ENCODE measurements at regions not wholly inside any gene's neighbourhood (a gene's known extent, or its start where the extent isn't known, plus 50 kb on each side); places are given as distances from the start of the nearest gene placed in this dataset.

GRCh38 chr5:112635276-112635675, 102.4 kb upstream of the APC start:
- H3K36me3 ChIP-seq (ENCODE audit: control insufficient read depth, insufficient read depth, low read length) = no peaks in the 10 kb centered on the region
- H3K9me3 ChIP-seq (ENCODE audit: control insufficient read depth, low read length) = no peaks in the 10 kb centered on the region
- H3K27me3 ChIP-seq (replicated peaks; ENCODE audit: control insufficient read depth, insufficient read depth, low read length, poor library complexity, severe bottlenecking) = no peaks in the 10 kb centered on the region
- no peak overlapping the region for H3K27ac ChIP-seq (ENCODE audit: insufficient read depth, low read length, poor library complexity, severe bottlenecking)
- H3K4me3 ChIP-seq (ENCODE audit: insufficient read depth, low read depth, low read length, poor library complexity, severe bottlenecking) = no peak overlapping the region
- no peak for DNase-seq
- no peaks in the 10 kb centered on the region for H3K4me1 ChIP-seq (ENCODE audit: control insufficient read depth, insufficient read depth, low read length, poor library complexity, severe bottlenecking)

DNA sequence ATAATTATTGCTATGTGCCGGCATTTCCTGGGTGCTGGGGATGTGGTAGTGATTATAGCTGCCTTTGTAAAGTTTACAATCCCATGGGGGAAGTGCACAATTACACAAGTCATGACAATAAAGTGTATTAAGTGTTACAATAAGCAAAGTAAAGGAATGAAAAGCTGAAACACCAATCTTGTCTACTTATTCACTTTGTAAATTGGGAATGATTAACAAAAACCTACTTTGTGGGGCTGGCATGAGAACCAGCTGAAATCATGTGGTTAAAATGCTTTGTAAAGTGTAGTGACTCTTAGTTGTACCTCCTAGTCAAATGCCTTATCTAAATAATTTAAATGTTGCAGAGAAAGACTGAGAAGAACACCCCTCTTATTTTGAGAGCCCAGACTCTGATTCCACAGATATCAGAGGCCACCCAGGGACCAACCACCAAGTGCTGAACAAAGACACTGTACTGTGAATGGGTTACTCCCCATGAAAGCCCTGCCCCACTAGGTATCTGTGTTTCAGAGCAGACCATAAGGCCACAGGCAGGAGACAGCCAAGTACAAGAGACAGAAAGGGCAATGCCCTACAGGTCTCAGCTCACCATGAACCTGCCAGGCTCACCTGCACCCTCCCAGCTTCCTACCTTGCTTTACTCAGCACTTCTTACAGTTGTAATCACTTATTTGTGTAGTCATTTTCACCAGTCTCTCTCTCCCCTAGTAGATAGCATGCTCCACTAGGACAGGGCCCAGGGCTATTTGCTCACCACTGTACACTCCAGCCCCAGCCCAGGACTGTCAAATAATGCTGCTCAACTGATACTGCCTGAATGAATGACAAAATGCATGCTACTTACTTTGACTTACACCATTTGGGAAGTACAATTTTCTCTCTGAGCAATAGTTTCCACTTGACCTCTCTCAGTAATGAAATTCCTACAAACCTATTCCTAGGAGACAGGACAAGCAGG, 101.6 kb upstream of the APC start:
- no peaks in the 10 kb centered on the region for H3K9me3 ChIP-seq (ENCODE audit: control insufficient read depth, low read length)
- no peaks in the 10 kb centered on the region for H3K27me3 ChIP-seq (replicated peaks; ENCODE audit: control insufficient read depth, insufficient read depth, low read length, poor library complexity, severe bottlenecking)
- no peak for DNase-seq
- no peak overlapping the region for H3K27ac ChIP-seq (ENCODE audit: insufficient read depth, low read length, poor library complexity, severe bottlenecking)
- no peaks in the 10 kb centered on the region for H3K4me1 ChIP-seq (ENCODE audit: control insufficient read depth, insufficient read depth, low read length, poor library complexity, severe bottlenecking)
- H3K36me3 ChIP-seq (ENCODE audit: control insufficient read depth, insufficient read depth, low read length) = no peaks in the 10 kb centered on the region
- no peak overlapping the region for H3K4me3 ChIP-seq (ENCODE audit: insufficient read depth, low read depth, low read length, poor library complexity, severe bottlenecking)

DNA sequence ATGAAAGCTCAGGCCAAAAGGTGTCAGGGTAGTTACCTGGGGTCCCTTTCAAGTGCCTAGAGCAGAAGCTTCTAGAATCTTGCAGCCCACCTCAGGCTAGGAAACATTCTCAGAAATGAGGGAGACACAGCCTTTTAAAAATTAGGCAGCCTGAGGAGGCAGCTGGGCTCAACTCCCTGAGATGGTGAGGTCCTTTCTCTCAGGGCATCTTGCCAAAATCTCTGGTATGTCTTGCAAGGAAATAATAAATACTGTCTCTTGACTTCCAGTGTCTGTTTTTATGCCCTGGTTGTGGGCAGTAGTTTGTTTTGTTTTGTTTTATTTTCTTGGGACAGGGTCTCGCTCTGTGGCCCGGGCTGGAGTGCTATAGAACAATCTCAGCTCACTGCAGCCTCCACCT, 100.9 kb upstream of the APC start:
- no peaks in the 10 kb centered on the region for H3K4me1 ChIP-seq (ENCODE audit: control insufficient read depth, insufficient read depth, low read length, poor library complexity, severe bottlenecking)

DNA sequence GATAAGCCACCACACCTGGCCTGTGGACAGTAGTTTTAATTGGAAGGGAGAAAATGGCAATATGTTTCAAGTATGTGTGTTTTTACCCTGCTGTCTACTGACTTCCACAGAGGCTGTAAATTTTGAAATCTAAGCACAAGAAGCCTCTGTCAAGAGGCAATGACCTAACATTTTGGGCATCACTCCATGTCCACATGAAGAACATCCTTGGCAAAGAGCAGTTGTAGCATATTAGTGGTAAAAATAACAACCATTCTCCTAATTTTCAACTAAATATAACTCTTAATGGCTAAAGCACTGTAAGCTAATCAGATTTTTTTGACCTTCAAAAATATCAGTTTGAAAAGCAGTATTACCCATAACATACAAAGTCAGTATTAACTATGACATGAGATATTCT, 100.3 kb upstream of the APC start:
- H3K36me3 ChIP-seq (ENCODE audit: control insufficient read depth, insufficient read depth, low read length) = no peaks in the 10 kb centered on the region
- no peaks in the 10 kb centered on the region for H3K4me1 ChIP-seq (ENCODE audit: control insufficient read depth, insufficient read depth, low read length, poor library complexity, severe bottlenecking)
- no peak overlapping the region for H3K4me3 ChIP-seq (ENCODE audit: insufficient read depth, low read depth, low read length, poor library complexity, severe bottlenecking)
- H3K27ac ChIP-seq (ENCODE audit: insufficient read depth, low read length, poor library complexity, severe bottlenecking) = no peak overlapping the region
- no peak for DNase-seq
- H3K9me3 ChIP-seq (ENCODE audit: control insufficient read depth, low read length) = no peaks in the 10 kb centered on the region
- no peaks in the 10 kb centered on the region for H3K27me3 ChIP-seq (replicated peaks; ENCODE audit: control insufficient read depth, insufficient read depth, low read length, poor library complexity, severe bottlenecking)

More for the DNA sequence above, 100.9 kb upstream of the APC start:
- Histone ChIP-seq H3K4me3 (ENCODE audit: insufficient read depth, low read depth, low read length, poor library complexity, severe bottlenecking) (no peak overlapping the region), H3K27ac (ENCODE audit: insufficient read depth, low read length, poor library complexity, severe bottlenecking) (no peak overlapping the region), H3K27me3 (replicated peaks; ENCODE audit: control insufficient read depth, insufficient read depth, low read length, poor library complexity, severe bottlenecking) (no peaks in the 10 kb centered on the region), H3K36me3 (ENCODE audit: control insufficient read depth, insufficient read depth, low read length) (no peaks in the 10 kb centered on the region), H3K9me3 (ENCODE audit: control insufficient read depth, low read length) (no peaks in the 10 kb centered on the region)
- DNase-seq = no peak

- no peak overlapping the region for H3K4me3 ChIP-seq (ENCODE audit: insufficient read depth, low read depth, low read length, poor library complexity, severe bottlenecking)
- no peaks in the 10 kb centered on the region for H3K36me3 ChIP-seq (ENCODE audit: control insufficient read depth, insufficient read depth, low read length)
- DNase-seq = no peak
These were observed 97.1 kb upstream of the APC start for GRCh38 chr5:112640546-112640945.

GRCh38 chr5:112641515-112642110, 96.1 kb upstream of the APC start:
- H3K9me3 ChIP-seq (ENCODE audit: control insufficient read depth, low read length) = no peaks in the 10 kb centered on the region
- DNase-seq = no peak
- H3K27ac ChIP-seq (ENCODE audit: insufficient read depth, low read length, poor library complexity, severe bottlenecking) = no peak overlapping the region
- H3K36me3 ChIP-seq (ENCODE audit: control insufficient read depth, insufficient read depth, low read length) = no peaks in the 10 kb centered on the region
- H3K4me1 ChIP-seq (ENCODE audit: control insufficient read depth, insufficient read depth, low read length, poor library complexity, severe bottlenecking) = no peaks in the 10 kb centered on the region
- no peaks in the 10 kb centered on the region for H3K27me3 ChIP-seq (replicated peaks; ENCODE audit: control insufficient read depth, insufficient read depth, low read length, poor library complexity, severe bottlenecking)
- no peak overlapping the region for H3K4me3 ChIP-seq (ENCODE audit: insufficient read depth, low read depth, low read length, poor library complexity, severe bottlenecking)

More at GRCh38 chr5:112640546-112640945, 97.1 kb upstream of the APC start:
- H3K9me3 ChIP-seq (ENCODE audit: control insufficient read depth, low read length) = no peaks in the 10 kb centered on the region
- no peak overlapping the region for H3K27ac ChIP-seq (ENCODE audit: insufficient read depth, low read length, poor library complexity, severe bottlenecking)
- no peaks in the 10 kb centered on the region for H3K27me3 ChIP-seq (replicated peaks; ENCODE audit: control insufficient read depth, insufficient read depth, low read length, poor library complexity, severe bottlenecking)
- H3K4me1 ChIP-seq (ENCODE audit: control insufficient read depth, insufficient read depth, low read length, poor library complexity, severe bottlenecking) = no peaks in the 10 kb centered on the region

- Histone ChIP-seq H3K27me3 (replicated peaks; ENCODE audit: control insufficient read depth, insufficient read depth, low read length, poor library complexity, severe bottlenecking) (no peaks in the 10 kb centered on the region), H3K4me3 (ENCODE audit: insufficient read depth, low read depth, low read length, poor library complexity, severe bottlenecking) (no peak overlapping the region), H3K36me3 (ENCODE audit: control insufficient read depth, insufficient read depth, low read length) (no peaks in the 10 kb centered on the region), H3K9me3 (ENCODE audit: control insufficient read depth, low read length) (no peaks in the 10 kb centered on the region), H3K27ac (ENCODE audit: insufficient read depth, low read length, poor library complexity, severe bottlenecking) (no peak overlapping the region), H3K4me1 (ENCODE audit: control insufficient read depth, insufficient read depth, low read length, poor library complexity, severe bottlenecking) (no peaks in the 10 kb centered on the region)
- DNase-seq = no peak
These were observed 94.8 kb upstream of the APC start for GRCh38 chr5:112642885-112643284.

DNA sequence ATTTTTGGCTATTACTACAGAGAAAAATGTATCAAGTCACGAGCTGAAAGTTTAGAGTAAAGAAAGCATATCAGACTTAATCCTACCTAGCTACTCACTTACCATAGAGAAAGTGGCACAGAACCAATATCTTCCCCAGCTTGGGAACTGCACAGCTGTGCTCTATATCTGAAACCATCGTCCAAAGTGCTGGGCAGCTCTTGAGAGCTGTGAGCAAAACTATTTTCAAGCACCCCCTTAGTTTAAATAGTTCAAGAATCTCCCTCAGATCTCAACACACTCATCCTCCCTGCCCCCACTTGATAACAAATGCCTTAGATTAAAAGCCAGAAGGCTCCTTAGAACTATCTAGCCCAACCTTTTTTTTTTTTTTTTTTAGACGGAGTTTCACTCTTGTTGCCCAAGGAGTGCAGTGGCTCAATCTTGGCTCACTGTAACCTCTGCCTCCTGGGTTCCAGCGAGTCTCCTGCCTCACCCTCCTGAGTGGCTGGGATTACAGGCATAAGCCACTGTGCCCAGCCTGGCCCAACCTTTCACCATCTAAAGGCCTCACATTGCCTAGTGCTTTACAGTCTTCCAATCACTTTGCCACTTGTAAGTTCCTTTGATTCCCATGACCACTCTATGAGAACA, 94.2 kb upstream of the APC start:
- H3K9me3 ChIP-seq (ENCODE audit: control insufficient read depth, low read length) = no peaks in the 10 kb centered on the region
- H3K27me3 ChIP-seq (replicated peaks; ENCODE audit: control insufficient read depth, insufficient read depth, low read length, poor library complexity, severe bottlenecking) = no peaks in the 10 kb centered on the region
- no peaks in the 10 kb centered on the region for H3K4me1 ChIP-seq (ENCODE audit: control insufficient read depth, insufficient read depth, low read length, poor library complexity, severe bottlenecking)
- no peak for DNase-seq
- no peak overlapping the region for H3K27ac ChIP-seq (ENCODE audit: insufficient read depth, low read length, poor library complexity, severe bottlenecking)
- no peak overlapping the region for H3K4me3 ChIP-seq (ENCODE audit: insufficient read depth, low read depth, low read length, poor library complexity, severe bottlenecking)
- no peaks in the 10 kb centered on the region for H3K36me3 ChIP-seq (ENCODE audit: control insufficient read depth, insufficient read depth, low read length)

GRCh38 chr5:112646139-112646936, 91.3 kb upstream of the APC start:
- no peak overlapping the region for H3K4me3 ChIP-seq (ENCODE audit: insufficient read depth, low read depth, low read length, poor library complexity, severe bottlenecking)
- no peaks in the 10 kb centered on the region for H3K9me3 ChIP-seq (ENCODE audit: control insufficient read depth, low read length)
- H3K4me1 ChIP-seq (ENCODE audit: control insufficient read depth, insufficient read depth, low read length, poor library complexity, severe bottlenecking) = no peaks in the 10 kb centered on the region
- H3K27ac ChIP-seq (ENCODE audit: insufficient read depth, low read length, poor library complexity, severe bottlenecking) = no peak overlapping the region
- H3K36me3 ChIP-seq (ENCODE audit: control insufficient read depth, insufficient read depth, low read length) = no peaks in the 10 kb centered on the region
- H3K27me3 ChIP-seq (replicated peaks; ENCODE audit: control insufficient read depth, insufficient read depth, low read length, poor library complexity, severe bottlenecking) = no peaks in the 10 kb centered on the region
- DNase-seq = no peak
